ENCODE measurements at regions not wholly inside any gene's neighbourhood (a gene's known extent, or its start where the extent isn't known, plus 50 kb on each side); places are given as distances from the start of the nearest gene placed in this dataset.

- no peak for DNase-seq
These were observed 516.9 kb upstream of the ZNF608 start for GRCh38 chr5:125263356-125263755.

- no peak for DNase-seq
These were observed 519.7 kb upstream of the ZNF608 start for GRCh38 chr5:125266106-125266505.

- no peak for DNase-seq
These were observed 521.3 kb upstream of the ZNF608 start for GRCh38 chr5:125267636-125268248.

- peak; percentile 28 to 49 for DNase-seq
These were observed 523.5 kb upstream of the ZNF608 start for GRCh38 chr5:125269926-125270325.

- no peak for DNase-seq
These were observed 525.9 kb upstream of the ZNF608 start for GRCh38 chr5:125272357-125272756.

- DNase-seq, result no peak
These were observed 527.8 kb upstream of the ZNF608 start for GRCh38 chr5:125274211-125274610.

GRCh38 chr5:125274938-125275724 is 528.7 kb upstream of the ZNF608 start:
- DNase-seq, result peak; percentile 25 to 37

GRCh38 chr5:125275725-125276090 is 529.3 kb upstream of the ZNF608 start:
- DNase-seq, result no peak

GRCh38 chr5:125276096-125276495 is 529.7 kb upstream of the ZNF608 start:
- no peak for DNase-seq

- DNase-seq, result no peak
These were observed 531.2 kb upstream of the ZNF608 start for GRCh38 chr5:125277494-125278154.

- DNase-seq, result no peak
These were observed 532.3 kb upstream of the ZNF608 start for GRCh38 chr5:125278711-125279110.

GRCh38 chr5:125281667-125282066 is 535.2 kb upstream of the ZNF608 start:
- DNase-seq, result no peak

GRCh38 chr5:125283372-125283771 is 536.9 kb upstream of the ZNF608 start:
- no peak for DNase-seq

GRCh38 chr5:125286271-125286670 is 539.8 kb upstream of the ZNF608 start:
- DNase-seq, result no peak

GRCh38 chr5:125289606-125290005 is 543.2 kb upstream of the ZNF608 start:
- DNase-seq, result no peak

- DNase-seq, result no peak
These were observed 544.5 kb upstream of the ZNF608 start for GRCh38 chr5:125290935-125291334.

GRCh38 chr5:125291447-125291846 is 545.0 kb upstream of the ZNF608 start:
- no peak for DNase-seq

- DNase-seq, result no peak
These were observed 546.8 kb upstream of the ZNF608 start for GRCh38 chr5:125293223-125293622.

GRCh38 chr5:125293726-125294125 is 547.3 kb upstream of the ZNF608 start:
- peak in 1 of 2 experiments; percentile 22 for DNase-seq

- DNase-seq, result no peak
These were observed 548.4 kb upstream of the ZNF608 start for GRCh38 chr5:125294844-125295243.

- no peak for DNase-seq
These were observed 549.0 kb upstream of the ZNF608 start for GRCh38 chr5:125295405-125295872.

GRCh38 chr5:125298258-125298657 is 551.8 kb upstream of the ZNF608 start:
- DNase-seq, result no peak

- no peak for DNase-seq
These were observed 552.4 kb upstream of the ZNF608 start for GRCh38 chr5:125298746-125299379.
